Neuronal stem cell (in vitro differentiated cells): ENCODE measurements at regions not wholly inside any gene's neighbourhood (a gene's known extent, or its start where the extent isn't known, plus 50 kb on each side); places are given as distances from the start of the nearest gene placed in this dataset.
A peak's percentile ranks its signal among the peaks of the same experiment; 100 is the strongest.

ENCODE experiments used
- DNase-seq: peaks from one replicate; pipeline ENCODE4 v3.0.0-alpha.2; 2013; ENCODE audit warnings: low spot score
- H2AFZ ChIP-seq: one replicate; pipeline ENCODE4 v1.6.1; 2013; ENCODE audit warnings: mild to moderate bottlenecking, low read length, inconsistent platforms
- H2AK5ac ChIP-seq: 2 replicates; pipeline ENCODE4 v1.6.1; 2013; ENCODE audit warnings: low read depth, mild to moderate bottlenecking, inconsistent platforms, low read length, moderate library complexity, mixed read lengths
- H2BK120ac ChIP-seq: 2 replicates; pipeline ENCODE4 v1.6.1; 2013; ENCODE audit warnings: low read depth, mild to moderate bottlenecking, inconsistent platforms, low read length, moderate library complexity, mixed read lengths
- H2BK12ac ChIP-seq: one replicate; pipeline ENCODE4 v1.6.1; 2013; ENCODE audit warnings: low read length, inconsistent platforms
- H2BK15ac ChIP-seq: 2 replicates; pipeline ENCODE4 v1.6.1; 2013; ENCODE audit warnings: mild to moderate bottlenecking, low read length, inconsistent platforms, mixed read lengths
- H2BK5ac ChIP-seq: one replicate; pipeline ENCODE4 v1.6.1; 2013; ENCODE audit warnings: inconsistent platforms, mild to moderate bottlenecking, low read length, moderate library complexity
- H3K14ac ChIP-seq: one replicate; pipeline ENCODE4 v1.6.1; 2013; ENCODE audit warnings: low read length, inconsistent platforms
- H3K18ac ChIP-seq: 2 replicates; pipeline ENCODE4 v1.6.1; 2013; ENCODE audit warnings: low read length, inconsistent platforms
- H3K23ac ChIP-seq: 2 replicates; pipeline ENCODE4 v1.6.1; 2013; ENCODE audit warnings: low read depth, mild to moderate bottlenecking, mixed read lengths, low read length, inconsistent platforms; ENCODE audit not compliant: poor library complexity
- H3K27ac ChIP-seq: replicated peaks from 3 replicates; pipeline ENCODE4 v1.5.1; 2013; ENCODE audit warnings: low read length, inconsistent platforms
- H3K27me3 ChIP-seq, 3 experiments: 2 replicates each; pipeline ENCODE4 v1.6.1; 2013; ENCODE audit warnings: low read length in 3 of 3, mild to moderate bottlenecking in 2 of 3, inconsistent platforms in 1 of 3, low read depth in 1 of 3, mixed read lengths in 1 of 3, moderate library complexity in 1 of 3; ENCODE audit not compliant: control insufficient read depth in 3 of 3, insufficient read depth in 3 of 3
- H3K36me3 ChIP-seq, 2 donors: replicated peaks in 1 of 2; 2 replicates each; pipeline ENCODE4 v1.6.1; 2013; ENCODE audit warnings: low read length in 2 of 2; ENCODE audit not compliant: control insufficient read depth in 2 of 2, insufficient read depth in 2 of 2
- H3K4ac ChIP-seq: 2 replicates; pipeline ENCODE4 v1.6.1; 2013; ENCODE audit warnings: inconsistent platforms, mild to moderate bottlenecking, low read length, moderate library complexity
- H3K4me1 ChIP-seq, 2 donors: 1 replicate in 1 of 2; 2 replicates in 1 of 2; pipeline ENCODE4 v1.6.1; 2013; ENCODE audit warnings: low read length in 2 of 2, low read depth in 1 of 2; ENCODE audit not compliant: control insufficient read depth in 2 of 2, insufficient read depth in 1 of 2
- H3K4me2 ChIP-seq: one replicate; pipeline ENCODE4 v1.6.1; 2013; ENCODE audit warnings: mild to moderate bottlenecking, low read length, inconsistent platforms; ENCODE audit not compliant: insufficient read depth, poor library complexity, severe bottlenecking
- H3K4me3 ChIP-seq, 2 donors: 2 replicates each; pipeline ENCODE4 v1.5.1; 2013; ENCODE audit warnings: low read length in 2 of 2, mild to moderate bottlenecking in 2 of 2, inconsistent platforms in 1 of 2, moderate library complexity in 1 of 2
- H3K79me1 ChIP-seq: one replicate; pipeline ENCODE4 v1.6.1; 2013; ENCODE audit warnings: low read depth, mild to moderate bottlenecking, inconsistent platforms, low read length, moderate library complexity
- H3K9ac ChIP-seq: one replicate; pipeline ENCODE4 v1.6.1; 2013; ENCODE audit warnings: mild to moderate bottlenecking, low read depth, low read length, inconsistent platforms; ENCODE audit not compliant: poor library complexity
- H3K9me3 ChIP-seq, 2 donors: replicated peaks in 1 of 2; 2 replicates each; pipeline versions ENCODE3 to v1.6.1; 2013; ENCODE audit warnings: low read length in 2 of 2, mild to moderate bottlenecking in 2 of 2, inconsistent platforms in 1 of 2, low read depth in 1 of 2, mixed read lengths in 1 of 2, moderate library complexity in 1 of 2; ENCODE audit not compliant: control insufficient read depth in 2 of 2, insufficient read depth in 1 of 2
- H4K8ac ChIP-seq: one replicate; pipeline ENCODE4 v1.6.1; 2013; ENCODE audit warnings: low read depth, mild to moderate bottlenecking, inconsistent platforms, low read length, moderate library complexity
- H4K91ac ChIP-seq: one replicate; pipeline ENCODE4 v1.6.1; 2013; ENCODE audit warnings: low read length, low read depth, mild to moderate bottlenecking, inconsistent platforms; ENCODE audit not compliant: poor library complexity
- WGBS, 2 donors: extraction: QIAGEN DNeasy Blood & Tissue Kit; methylation state at CpG; one replicate each; pipeline ENCODE4 v1.1.7; 2013; ENCODE audit warnings: missing lambda C conversion rate in 2 of 2, mixed read lengths in 1 of 2; ENCODE audit not compliant: insufficient read length in 2 of 2, insufficient replicate concordance in 1 of 2; ENCODE audit errors: extremely low coverage in 2 of 2; 5-methylcytosine and 5-hydroxymethylcytosine counted together

- H3K18ac ChIP-seq, result no peak overlapping the region
- no peaks in the 10 kb centered on the region for H3K36me3 ChIP-seq
- no peak overlapping the region for H3K9ac ChIP-seq
- H3K23ac ChIP-seq, result no peak overlapping the region
- no peak overlapping the region for H3K4me2 ChIP-seq
- no peak overlapping the region for H2BK12ac ChIP-seq
- no peaks in the 10 kb centered on the region for H3K79me1 ChIP-seq
- H4K91ac ChIP-seq, result no peak overlapping the region
- H2BK120ac ChIP-seq, result no peak overlapping the region
- H2BK5ac ChIP-seq, result no peak overlapping the region
- H3K4ac ChIP-seq, result no peak overlapping the region
- no peak overlapping the region for H4K8ac ChIP-seq
- H3K4me3 ChIP-seq, result no peak overlapping the region
- no peak overlapping the region for H2AFZ ChIP-seq
- H3K27me3 ChIP-seq, result no peaks in the 10 kb centered on the region
- no peak for DNase-seq
- H2BK15ac ChIP-seq, result no peak overlapping the region
- WGBS, 2 donors, result no CpG with 5 or more reads among the region's 4 CpGs
- no peaks in the 10 kb centered on the region for H3K9me3 ChIP-seq
- H3K4me1 ChIP-seq, result no peaks in the 10 kb centered on the region
- H3K27ac ChIP-seq, result no peak overlapping the region
- no peak overlapping the region for H3K14ac ChIP-seq
- H2AK5ac ChIP-seq, result no peak overlapping the region
These were observed 153.9 kb downstream of the NAF1 start for GRCh38 chr4:163012816-163013215.

- Histone ChIP-seq H2BK15ac (no peak overlapping the region), H3K4me2 (no peak overlapping the region), H3K9ac (no peak overlapping the region), H4K8ac (no peak overlapping the region), H4K91ac (no peak overlapping the region), H3K14ac (no peak overlapping the region), H3K23ac (no peak overlapping the region), H2AFZ (peak overlapping the region; percentile 59), H3K9me3 (no peaks in the 10 kb centered on the region), H3K4me1 (no peaks in the 10 kb centered on the region), H3K27me3 (no peaks in the 10 kb centered on the region), H3K4ac (no peak overlapping the region), H3K79me1 (peaks cover 2% of the 10 kb centered on the region), H3K27ac (no peak overlapping the region), H3K36me3 (no peaks in the 10 kb centered on the region), H2BK5ac (no peak overlapping the region), H2AK5ac (no peak overlapping the region), H3K18ac (peak overlapping the region; percentile 57), H3K4me3 (no peak overlapping the region), H2BK120ac (no peak overlapping the region), H2BK12ac (no peak overlapping the region)
- DNase-seq, result no peak
- WGBS, 2 donors, result no CpG with 5 or more reads among the region's 4 CpGs
These were observed 162.7 kb downstream of the NAF1 start for GRCh38 chr4:163003979-163004378.

- Histone ChIP-seq H3K4me2 (no peak overlapping the region), H3K14ac (no peak overlapping the region), H3K23ac (no peak overlapping the region), H2BK15ac (no peak overlapping the region), H3K27ac (no peak overlapping the region), H2BK120ac (no peak overlapping the region), H3K18ac (no peak overlapping the region), H3K4ac (no peak overlapping the region), H3K4me3 (no peak overlapping the region), H2BK5ac (no peak overlapping the region), H3K9me3 (peaks cover 0 to 2% of the 10 kb centered on the region in 2 donors), H3K79me1 (no peaks in the 10 kb centered on the region), H4K91ac (no peak overlapping the region), H3K36me3 (no peaks in the 10 kb centered on the region), H4K8ac (no peak overlapping the region), H3K4me1 (peaks cover 0 to 3% of the 10 kb centered on the region in 2 donors), H2AFZ (no peak overlapping the region), H2BK12ac (no peak overlapping the region), H2AK5ac (no peak overlapping the region), H3K9ac (no peak overlapping the region), H3K27me3 (no peaks in the 10 kb centered on the region)
- no peak for DNase-seq
These were observed 178.2 kb downstream of the NAF1 start for GRCh38 chr4:162988530-162988929.

- WGBS, 2 donors, result no CpG with 5 or more reads among the region's 13 CpGs
- Histone ChIP-seq H4K8ac (no peak overlapping the region), H3K4me1 (peaks cover 0 to 3% of the 10 kb centered on the region in 2 donors), H3K27me3 (no peaks in the 10 kb centered on the region), H3K23ac (no peak overlapping the region), H2BK5ac (no peak overlapping the region), H3K36me3 (no peaks in the 10 kb centered on the region), H3K4ac (no peak overlapping the region), H3K79me1 (no peaks in the 10 kb centered on the region), H3K27ac (no peak overlapping the region), H3K18ac (no peak overlapping the region), H2AFZ (no peak overlapping the region), H3K4me3 (no peak overlapping the region), H2BK120ac (no peak overlapping the region), H3K9me3 (peaks cover 0 to 2% of the 10 kb centered on the region in 2 donors), H2BK15ac (no peak overlapping the region), H3K9ac (no peak overlapping the region), H3K4me2 (no peak overlapping the region), H2AK5ac (peak overlapping the region; percentile 45), H3K14ac (no peak overlapping the region), H2BK12ac (no peak overlapping the region), H4K91ac (no peak overlapping the region)
- no peak for DNase-seq
These were observed 181.6 kb downstream of the NAF1 start for GRCh38 chr4:162985131-162985530.
